GM19238 (cell line): ENCODE measurements at regions not wholly inside any gene's neighbourhood (a gene's known extent, or its start where the extent isn't known, plus 50 kb on each side); places are given as distances from the start of the nearest gene placed in this dataset.
A peak's percentile ranks its signal among the peaks of the same experiment; 100 is the strongest.
"Not testable (repeated sequence)": the region's sequence is repeated elsewhere in the genome, so short reads cannot be mapped to it uniquely, and the experiment has no call there.

ENCODE experiments used
- DNase-seq: peaks from one replicate; pipeline ENCODE4 v3.0.0; 2011; ENCODE audit warnings: low spot score; ENCODE audit not compliant: insufficient read length

DNA sequence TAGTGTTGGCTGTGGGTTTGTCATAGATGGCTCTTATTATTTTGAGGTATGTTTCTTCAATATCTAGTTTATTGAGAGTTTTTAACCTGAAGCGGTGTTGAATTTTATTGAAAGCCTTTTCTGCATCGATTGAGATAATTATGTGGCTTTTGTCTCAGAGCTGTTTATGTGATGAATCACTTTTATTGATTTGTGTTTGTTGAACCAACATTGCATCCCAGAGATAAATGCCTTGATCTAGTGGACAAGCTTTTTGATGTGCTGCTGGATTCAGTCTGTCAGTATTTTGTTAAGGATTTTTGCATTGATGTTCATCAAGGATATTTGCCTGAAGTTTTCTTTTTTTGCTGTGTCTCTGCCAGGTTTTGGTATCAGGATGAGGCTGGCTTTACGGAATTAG lies 487.8 kb upstream of the TNP1 start:
- not testable (repeated sequence) for DNase-seq

GRCh38 chr2:217346043-217346442 lies 486.2 kb upstream of the TNP1 start:
- DNase-seq: not testable (repeated sequence)

- DNase-seq: no peak
Observed at GRCh38 chr2:217340899-217341298, 481.0 kb upstream of the TNP1 start.

- DNase-seq: no peak
Observed at GRCh38 chr2:217340176-217340575, 480.3 kb upstream of the TNP1 start.

- no peak for DNase-seq
Observed at GRCh38 chr2:217339753-217340152, 479.9 kb upstream of the TNP1 start.

DNA sequence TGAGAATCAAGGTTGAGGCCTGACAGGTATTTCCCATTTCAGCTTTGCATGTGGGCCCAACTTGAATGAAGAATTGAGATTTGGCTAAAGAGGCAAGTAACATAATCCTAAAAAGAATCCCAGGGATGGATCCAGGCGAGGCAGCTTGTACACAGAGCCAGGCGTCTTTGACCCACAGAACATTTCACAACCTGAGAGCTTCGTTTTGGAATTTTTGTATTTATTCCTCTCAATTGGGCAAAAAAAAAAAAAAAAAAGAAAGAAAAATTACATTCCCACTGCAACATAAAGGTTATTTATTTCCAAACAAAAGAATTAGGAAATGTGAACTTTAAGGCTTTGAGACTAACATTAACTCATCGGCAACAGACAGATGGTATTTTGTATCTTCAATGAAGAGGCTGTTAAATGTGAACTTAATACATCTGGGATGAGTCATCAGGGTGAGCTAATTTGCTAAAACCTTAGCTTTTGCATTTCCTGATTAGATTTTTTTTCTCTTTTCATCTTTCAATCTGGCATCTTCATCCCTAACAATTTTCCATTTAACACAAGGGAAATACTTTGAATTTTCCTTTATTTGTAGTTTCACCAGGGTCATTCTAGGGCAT lies 478.5 kb upstream of the TNP1 start:
- no peak for DNase-seq

DNA sequence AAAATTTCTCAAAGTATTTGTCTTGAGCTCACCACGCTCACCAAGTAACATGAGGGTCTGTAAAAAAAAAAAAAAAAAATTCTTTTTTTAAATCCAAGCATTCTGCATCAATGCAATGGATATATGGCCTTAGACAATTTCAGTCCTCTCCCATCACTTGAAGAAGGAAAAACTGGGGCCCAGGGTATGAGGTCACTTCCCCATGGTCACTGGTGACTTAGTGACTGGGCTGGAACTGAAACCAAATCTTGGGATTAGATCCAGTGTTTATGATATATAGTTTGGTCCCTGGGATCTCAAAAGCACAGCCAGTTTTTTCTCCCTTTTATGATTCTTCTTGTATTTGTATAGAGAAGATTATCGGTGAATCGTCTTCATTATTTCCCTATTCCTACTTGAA lies 477.9 kb upstream of the TNP1 start:
- no peak for DNase-seq

DNA sequence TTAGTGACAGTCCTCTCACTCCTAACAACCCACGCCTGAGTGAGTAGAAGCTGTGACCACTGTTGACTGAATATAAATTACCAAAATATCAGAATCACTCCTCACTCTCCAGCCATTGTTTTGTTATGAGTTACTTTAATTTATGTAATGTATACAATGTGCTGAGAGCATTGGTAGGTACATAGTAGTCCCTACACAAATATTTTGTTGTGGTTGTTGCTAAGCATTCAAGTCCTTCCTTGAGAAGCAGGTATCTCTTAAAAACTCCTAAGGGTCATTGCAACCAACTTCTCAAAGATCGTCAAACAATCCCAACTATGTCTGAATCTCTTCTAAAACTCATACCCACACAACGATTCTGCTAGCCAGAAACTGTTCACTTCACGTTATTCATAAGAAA lies 476.8 kb upstream of the TNP1 start:
- no peak for DNase-seq

DNA sequence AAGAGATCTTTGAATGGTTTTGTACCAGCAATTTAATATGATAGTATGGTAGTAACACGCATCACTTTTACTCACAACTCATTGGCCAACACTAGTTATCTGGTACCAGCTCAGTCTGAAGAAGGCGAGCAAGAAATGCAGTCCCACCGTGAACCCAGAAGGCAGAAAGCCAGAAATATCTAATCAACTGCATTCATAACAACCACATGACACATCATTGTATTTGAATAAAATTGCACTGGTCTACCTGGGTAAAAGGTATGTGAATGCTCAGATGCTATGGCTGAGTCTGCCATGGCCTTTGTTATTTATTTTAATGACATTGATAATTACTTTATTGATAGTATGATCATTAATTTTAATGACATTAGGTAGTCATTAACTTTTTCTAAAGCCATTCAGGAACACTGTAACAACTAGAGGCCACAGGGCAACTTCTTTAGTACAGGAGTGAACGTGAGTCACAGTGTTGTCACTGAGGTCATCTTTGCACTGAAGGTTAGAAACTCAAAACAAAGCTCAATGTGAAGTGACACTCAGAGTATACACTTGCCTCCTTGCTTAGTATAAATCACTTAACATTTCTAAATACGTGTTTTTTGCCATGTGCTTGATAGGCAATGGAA lies 475.6 kb upstream of the TNP1 start:
- no peak for DNase-seq

- DNase-seq: no peak
Observed at GRCh38 chr2:217334561-217334960, 474.7 kb upstream of the TNP1 start.

- DNase-seq: no peak
Observed at GRCh38 chr2:217332866-217333265, 473.0 kb upstream of the TNP1 start.

DNA sequence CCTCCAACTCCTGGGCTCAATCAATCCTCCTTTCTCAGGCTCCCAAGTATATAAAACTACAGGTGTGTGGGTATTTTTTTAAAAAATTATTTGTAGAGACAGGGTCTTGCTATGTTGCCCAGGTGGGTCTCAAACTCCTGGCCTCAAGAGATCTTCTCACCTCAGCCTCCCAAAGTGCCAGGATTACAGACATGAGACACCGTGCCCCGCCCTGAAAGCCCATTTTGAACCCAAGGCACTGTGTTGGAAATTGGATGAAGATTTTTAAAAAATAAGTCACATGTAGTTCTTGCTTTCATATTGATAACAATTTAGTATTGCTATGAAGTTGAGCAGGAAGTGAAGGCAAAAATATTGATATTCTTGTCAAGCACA lies 472.5 kb upstream of the TNP1 start:
- DNase-seq: no peak

GRCh38 chr2:217331523-217332416 lies 471.9 kb upstream of the TNP1 start:
- DNase-seq: no peak

- DNase-seq: no peak
Observed at GRCh38 chr2:217330647-217331046, 470.8 kb upstream of the TNP1 start.

- DNase-seq: no peak
Observed at GRCh38 chr2:217329023-217329431, 469.2 kb upstream of the TNP1 start.

DNA sequence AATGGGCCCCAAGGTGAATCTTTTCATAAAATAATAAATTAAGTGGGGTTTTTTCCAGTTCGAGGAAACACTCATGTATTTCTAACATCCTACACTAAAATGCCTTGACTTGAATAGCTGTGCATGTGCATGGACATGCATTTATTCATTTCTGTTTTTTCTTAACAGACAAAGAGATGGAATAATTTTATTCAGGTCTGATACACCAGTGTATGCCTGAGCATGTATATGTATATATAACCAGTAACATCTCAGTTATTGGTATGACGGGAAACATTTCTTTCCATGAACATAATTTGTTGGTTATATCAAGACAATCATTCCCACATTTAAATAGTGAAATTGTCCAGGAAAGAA lies 468.7 kb upstream of the TNP1 start:
- DNase-seq: no peak

GRCh38 chr2:217327953-217328621 lies 468.2 kb upstream of the TNP1 start:
- no peak for DNase-seq

DNA sequence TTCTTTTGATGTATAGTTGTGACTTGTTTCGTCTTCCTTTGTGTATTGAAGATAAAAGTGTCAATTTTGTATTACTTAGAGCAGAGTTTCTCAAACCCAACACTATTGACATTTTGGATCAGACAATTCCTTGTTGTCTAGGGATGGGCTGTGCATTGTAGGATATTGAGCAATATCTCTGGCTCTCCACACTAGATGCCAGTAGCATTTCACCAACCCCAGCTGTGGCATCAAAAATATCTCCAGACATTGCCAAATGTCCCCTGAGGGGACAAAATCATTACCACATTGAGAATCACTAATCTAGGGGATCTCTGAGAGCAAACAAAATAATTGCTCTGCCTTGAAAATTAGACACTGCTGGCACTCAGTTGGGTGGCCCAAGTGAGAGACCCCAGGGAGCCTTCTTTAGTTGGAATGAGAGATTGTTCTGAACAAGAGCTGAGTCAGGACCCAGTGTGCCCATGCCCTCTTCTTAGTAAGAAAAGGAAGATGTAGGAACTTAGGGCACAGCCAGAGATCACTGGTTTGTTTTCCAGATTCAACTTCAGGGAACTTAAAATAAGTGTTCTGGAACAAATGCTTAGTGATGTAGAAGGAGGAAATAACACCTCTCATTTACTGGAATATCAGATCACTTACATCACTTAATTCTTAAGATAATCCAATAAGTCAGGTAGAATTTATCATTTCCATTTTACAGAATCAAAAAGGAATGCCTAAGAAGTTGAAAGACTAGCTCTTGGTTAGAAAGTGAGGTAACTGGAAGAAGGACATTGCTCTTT lies 466.6 kb upstream of the TNP1 start:
- no peak for DNase-seq

GRCh38 chr2:217325816-217326215 lies 466.0 kb upstream of the TNP1 start:
- DNase-seq: no peak

- no peak for DNase-seq
Observed at GRCh38 chr2:217325251-217325650, 465.4 kb upstream of the TNP1 start.

- DNase-seq: peak; percentile 12
Observed at GRCh38 chr2:217316743-217317142, 456.9 kb upstream of the TNP1 start.
